ENCODE measurements at regions not wholly inside any gene's neighbourhood (a gene's known extent, or its start where the extent isn't known, plus 50 kb on each side); places are given as distances from the start of the nearest gene placed in this dataset.

GRCh38 chr5:57764479-57765089 is 282.0 kb upstream of the ACTBL2 start:
- TF ChIP-seq CTCF (IDR thresholded peaks at IDR 0.05; ENCODE audit: low read length), result no peak
- no peak for TF ChIP-seq EZH2 (optimal IDR thresholded peaks at IDR 0.05; ENCODE audit: low read depth, low read length)
- no peak for TF ChIP-seq EZH2phosphoT487 (IDR thresholded peaks at IDR 0.05; ENCODE audit: low read length)

Measured in MM.1S (cell line).